Pancreas (tissue), 10 donors: ENCODE measurements at regions not wholly inside any gene's neighbourhood (a gene's known extent, or its start where the extent isn't known, plus 50 kb on each side); places are given as distances from the start of the nearest gene placed in this dataset.
"Not testable (repeated sequence)": the region's sequence is repeated elsewhere in the genome, so short reads cannot be mapped to it uniquely, and the experiment has no call there.

ENCODE experiments used
- ATAC-seq, 4 donors: fragments of 200-7000 bp; cut with Tn5 transposase; one replicate each; pipeline versions ENCODE4 v1.8.0 to v1.9.1; 2020; ENCODE audit warnings: mild to moderate bottlenecking in 4 of 4, moderate library complexity in 4 of 4
- DNase-seq, 6 donors: peaks; one replicate each; pipeline ENCODE4 v3.0.0-alpha.2; 2020
- FAIRE-seq: peaks from 2 replicates; lab custom pipeline; 2012; peaks lifted over from hg19 to GRCh38; lab: Jason Lieb, UNC
- H3K27ac ChIP-seq, 4 donors: fragments of 200-600 bp; sonication (generic); 1 replicate in 3 of 4; 2 replicates in 1 of 4; pipeline versions ENCODE4 v1.5.0 to v1.8.0; 2020
- H3K27me3 ChIP-seq, 4 donors: fragments of 200-600 bp; one replicate each; pipeline ENCODE4 v1.8.0; 2021
- H3K36me3 ChIP-seq, 3 donors: fragments of 200-600 bp; sonication (generic) in 1 of 3; one replicate each; pipeline versions ENCODE4 v1.5.0 to v1.8.0; 2020 to 2021
- H3K4me1 ChIP-seq, 3 donors: fragments of 200-600 bp; one replicate each; pipeline ENCODE4 v1.8.0; 2021
- H3K4me3 ChIP-seq, 4 donors: fragments of 200-600 bp; sonication (generic) in 2 of 4; one replicate each; pipeline versions ENCODE4 v1.5.0 to v1.8.0; 2020 to 2021
- H3K9me3 ChIP-seq, 4 donors: fragments of 200-600 bp; one replicate each; pipeline ENCODE4 v1.8.0; 2021
- WGBS, 2 donors: extraction: QIAGEN DNeasy Blood & Tissue Kit; methylation state at CpG; one replicate each; pipeline ENCODE4 v1.1.7; 2013; 5-methylcytosine and 5-hydroxymethylcytosine counted together
- intact Hi-C, 3 donors: fragments of 100-400 bp; cut with DNase I; formaldehyde crosslinking; loops; one replicate each; pipeline versions ENCODE4 v1.11.1 to v1.14.2; 2022
- TF ChIP-seq, protein P1 (sequence below), 4 donors: fragments of 200-600 bp; sonication (generic) in 3 of 4; IDR thresholded peaks; one replicate each; pipeline versions ENCODE4 v1.5.0 to v1.8.0; 2021; ENCODE audit warnings: antibody characterized with exemption in 4 of 4
- donor health status: healthy with polysubstance abuse.
- donor health status: DM: no; HTN: no; CAD: no; lungs with moderate emphysema.
- donor health status: DM: no; HTN: no; CAD: no.
- donor health status: control.
- donor health status: control.
- donor health status: Bipolar disorder and iron deficiency.
- donor health status: DM: yes; HTN: yes; CAD: no.
- donor health status: DM: no; HTN: no; CAD: no.
- donor health status: DM: no; HTN: no; CAD: no.
- donor health status: DM: yes; HTN: yes; CAD: no.

- ATAC-seq (peak; percentile 67 to 99 (median 94)), FAIRE-seq (no peak), DNase-seq (peak in 5 of 6 donors; percentile 61 to 86 (median 79))
- H3K4me3 ChIP-seq, result no peak overlapping the region
- H3K27ac ChIP-seq, result no peak overlapping the region
- H3K36me3 ChIP-seq, result no peaks in the 10 kb centered on the region
- H3K4me1 ChIP-seq, result no peaks in the 10 kb centered on the region
- intact Hi-C loops, result no loop called here
- TF ChIP-seq, protein P1, sequence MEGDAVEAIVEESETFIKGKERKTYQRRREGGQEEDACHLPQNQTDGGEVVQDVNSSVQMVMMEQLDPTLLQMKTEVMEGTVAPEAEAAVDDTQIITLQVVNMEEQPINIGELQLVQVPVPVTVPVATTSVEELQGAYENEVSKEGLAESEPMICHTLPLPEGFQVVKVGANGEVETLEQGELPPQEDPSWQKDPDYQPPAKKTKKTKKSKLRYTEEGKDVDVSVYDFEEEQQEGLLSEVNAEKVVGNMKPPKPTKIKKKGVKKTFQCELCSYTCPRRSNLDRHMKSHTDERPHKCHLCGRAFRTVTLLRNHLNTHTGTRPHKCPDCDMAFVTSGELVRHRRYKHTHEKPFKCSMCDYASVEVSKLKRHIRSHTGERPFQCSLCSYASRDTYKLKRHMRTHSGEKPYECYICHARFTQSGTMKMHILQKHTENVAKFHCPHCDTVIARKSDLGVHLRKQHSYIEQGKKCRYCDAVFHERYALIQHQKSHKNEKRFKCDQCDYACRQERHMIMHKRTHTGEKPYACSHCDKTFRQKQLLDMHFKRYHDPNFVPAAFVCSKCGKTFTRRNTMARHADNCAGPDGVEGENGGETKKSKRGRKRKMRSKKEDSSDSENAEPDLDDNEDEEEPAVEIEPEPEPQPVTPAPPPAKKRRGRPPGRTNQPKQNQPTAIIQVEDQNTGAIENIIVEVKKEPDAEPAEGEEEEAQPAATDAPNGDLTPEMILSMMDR (IDR thresholded peaks at IDR 0.05), result no peak
- WGBS, 2 donors, result 40 to 50% methylated on average over 1 of the region's 1 CpG
- H3K9me3 ChIP-seq, result no peaks in the 10 kb centered on the region
- no peaks in the 10 kb centered on the region for H3K27me3 ChIP-seq
Observed at GRCh38 chr1:37186246-37186756, 152.0 kb upstream of the GRIK3 start.

DNA sequence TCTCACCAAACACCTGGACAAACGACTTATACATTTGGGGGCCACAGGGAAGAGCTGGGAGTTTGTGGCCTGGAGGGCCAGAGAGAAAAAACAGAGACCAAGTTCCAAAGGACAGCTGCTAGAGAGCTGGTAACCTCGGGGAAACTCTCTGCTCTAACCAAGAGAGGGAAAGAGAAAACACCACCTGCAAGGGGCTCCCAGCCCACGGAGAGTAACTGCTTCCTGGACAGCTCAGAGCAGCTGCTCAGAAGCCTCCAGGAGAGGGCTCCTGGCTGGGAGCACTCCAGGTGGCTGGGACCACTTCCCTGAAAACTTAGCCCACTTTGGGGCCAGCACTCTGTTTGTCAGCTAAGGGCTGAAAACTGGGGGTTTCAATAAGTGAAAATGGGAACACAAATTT, 154.8 kb upstream of the GRIK3 start:
- DNase-seq (no peak), ATAC-seq (no peak), FAIRE-seq (no peak)
- 20 to 32% methylated on average over 3 of the region's 3 CpGs for WGBS, 2 donors
- TF ChIP-seq, protein P1 (IDR thresholded peaks at IDR 0.05), result no peak
- intact Hi-C loops, result no loop called here
- Histone ChIP-seq H3K27ac (no peak overlapping the region), H3K9me3 (peaks cover 0 to 1% (median 0%) of the 10 kb centered on the region in 4 donors), H3K4me1 (no peaks in the 10 kb centered on the region), H3K27me3 (no peaks in the 10 kb centered on the region), H3K36me3 (no peaks in the 10 kb centered on the region), H3K4me3 (no peak overlapping the region)

DNA sequence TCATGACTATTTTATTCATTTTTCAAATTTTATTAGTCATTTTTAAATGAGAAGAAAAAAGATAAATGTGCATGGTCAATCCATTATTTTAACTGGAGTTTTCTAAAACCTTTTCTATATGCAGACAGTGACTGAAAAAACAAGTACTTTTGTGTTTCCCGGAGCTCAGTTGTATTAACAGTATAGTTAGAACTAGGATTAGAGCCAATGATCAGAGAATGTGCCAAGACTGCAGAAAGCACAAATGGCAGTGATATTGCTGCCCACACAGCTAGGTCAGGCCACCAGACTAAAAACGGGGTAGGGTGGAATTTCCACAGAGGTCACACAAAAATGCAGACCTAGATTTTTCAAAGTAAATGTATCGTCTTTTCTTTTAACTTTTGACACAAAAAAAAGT, 163.1 kb upstream of the GRIK3 start:
- no peaks in the 10 kb centered on the region for H3K4me1 ChIP-seq
- H3K27me3 ChIP-seq, result no peaks in the 10 kb centered on the region
- no peak for FAIRE-seq
- intact Hi-C loops, result no loop called here
- TF ChIP-seq, protein P1 (IDR thresholded peaks at IDR 0.05), result no peak
- H3K9me3 ChIP-seq, result peaks cover 0 to 4% (median 0%) of the 10 kb centered on the region in 4 donors
- no peak for DNase-seq
- H3K27ac ChIP-seq, result no peak overlapping the region
- no peak overlapping the region for H3K4me3 ChIP-seq
- no peaks in the 10 kb centered on the region for H3K36me3 ChIP-seq
- WGBS, 2 donors, result 58 to 65% methylated on average over 3 of the region's 3 CpGs
- no peak for ATAC-seq

GRCh38 chr1:37214305-37214704, 180.0 kb upstream of the GRIK3 start:
- intact Hi-C loops, DNase-seq, H3K36me3 ChIP-seq, FAIRE-seq, H3K27me3 ChIP-seq, H3K4me1 ChIP-seq, ATAC-seq, H3K9me3 ChIP-seq, H3K4me3 ChIP-seq, H3K27ac ChIP-seq: not testable (repeated sequence)
- WGBS, 2 donors, result 38 to 46% methylated on average over 5 of the region's 5 CpGs

DNA sequence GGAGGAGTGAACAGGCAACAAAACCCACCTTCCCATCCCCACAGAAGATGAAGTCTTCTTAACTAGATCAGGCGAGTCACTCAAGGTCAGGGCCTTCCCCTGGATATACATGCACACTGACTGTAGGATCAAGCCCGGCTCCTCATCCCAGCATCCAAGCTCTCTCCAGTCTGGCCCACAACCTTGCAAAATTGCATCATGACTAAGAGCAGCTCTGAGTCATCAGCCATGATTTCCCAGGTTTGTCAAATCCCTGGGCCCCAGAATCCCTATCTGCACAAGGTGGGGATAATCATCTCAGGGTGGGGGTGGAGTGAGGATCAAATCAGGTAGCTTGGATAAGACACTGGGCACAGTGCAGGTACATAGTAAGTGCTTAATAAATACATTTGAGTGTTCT, 199.3 kb upstream of the GRIK3 start:
- H3K4me1 ChIP-seq, result no peaks in the 10 kb centered on the region
- 76 to 80% methylated on average over 2 of the region's 2 CpGs for WGBS, 2 donors
- FAIRE-seq (no peak), ATAC-seq (no peak), DNase-seq (no peak)
- H3K4me3 ChIP-seq, result no peak overlapping the region
- no peaks in the 10 kb centered on the region for H3K36me3 ChIP-seq
- intact Hi-C loops, result no loop called here
- no peaks in the 10 kb centered on the region for H3K9me3 ChIP-seq
- no peak overlapping the region for H3K27ac ChIP-seq
- no peaks in the 10 kb centered on the region for H3K27me3 ChIP-seq
- TF ChIP-seq, protein P1 (IDR thresholded peaks at IDR 0.05), result no peak
